Activated T-cell treated with anti-CD3 and anti-CD28 coated beads, Interleukin-2, amount 50 U/mL, for 72 hours (primary cell): ENCODE measurements at regions not wholly inside any gene's neighbourhood (a gene's known extent, or its start where the extent isn't known, plus 50 kb on each side); places are given as distances from the start of the nearest gene placed in this dataset.

ENCODE experiments used
- ATAC-seq, 2 donors: fragments of 150-1000 bp; cut with Tn5 transposase; replicated peaks in 1 of 2; 2 replicates each; pipeline ENCODE4 v1.10.0; 2021; ENCODE audit warnings: moderate library complexity in 2 of 2, mild to moderate bottlenecking in 1 of 2
- DNase-seq, 2 donors: peaks; one replicate each; pipeline ENCODE4 v3.0.0; 2021 to 2022; ENCODE audit warnings: mixed read lengths in 1 of 2
- H3K27ac Mint-ChIP-seq: one replicate; pipeline ENCODE4 v1.8.0; 2022; ENCODE audit warnings: mild to moderate bottlenecking, moderate library complexity, mixed read lengths
- H3K27me3 Mint-ChIP-seq: one replicate; pipeline ENCODE4 v1.8.0; 2022; ENCODE audit warnings: low read depth, mixed read lengths
- H3K36me3 Mint-ChIP-seq, 2 donors: one replicate each; pipeline ENCODE4 v1.8.0; 2022; ENCODE audit warnings: mixed read lengths in 2 of 2, mild to moderate bottlenecking in 1 of 2; ENCODE audit not compliant: insufficient read depth in 2 of 2
- H3K4me1 Mint-ChIP-seq: one replicate; pipeline ENCODE4 v1.8.0; 2022; ENCODE audit warnings: low read depth, mixed read lengths
- H3K4me3 Mint-ChIP-seq, 2 donors: one replicate each; pipeline ENCODE4 v1.8.0; 2022; ENCODE audit warnings: mild to moderate bottlenecking in 2 of 2, mixed read lengths in 2 of 2, moderate library complexity in 2 of 2
- H3K9me3 Mint-ChIP-seq, 2 donors: one replicate each; pipeline ENCODE4 v1.8.0; 2022; ENCODE audit warnings: mixed read lengths in 2 of 2

GRCh38 chr6:54680531-54680930 lies 166.0 kb upstream of the FAM83B start:
- Mint-ChIP-seq H3K4me1 (no peaks in the 10 kb centered on the region), H3K27ac (no peak overlapping the region), H3K4me3 (no peak overlapping the region), H3K9me3 (peaks cover 3% of the 10 kb centered on the region in 2 donors), H3K27me3 (no peaks in the 10 kb centered on the region), H3K36me3 (no peaks in the 10 kb centered on the region)
- DNase-seq (no peak), ATAC-seq (no peak)

GRCh38 chr6:54681267-54681666 lies 165.3 kb upstream of the FAM83B start:
- no peak for ATAC-seq
- Mint-ChIP-seq H3K4me1 (no peaks in the 10 kb centered on the region), H3K4me3 (no peak overlapping the region), H3K9me3 (peaks cover 3% of the 10 kb centered on the region in 2 donors), H3K36me3 (no peaks in the 10 kb centered on the region), H3K27me3 (no peaks in the 10 kb centered on the region), H3K27ac (no peak overlapping the region)
- no peak for DNase-seq

- Mint-ChIP-seq H3K27me3 (no peaks in the 10 kb centered on the region), H3K4me1 (no peaks in the 10 kb centered on the region), H3K4me3 (no peak overlapping the region), H3K27ac (no peak overlapping the region), H3K36me3 (no peaks in the 10 kb centered on the region), H3K9me3 (peaks cover 3% of the 10 kb centered on the region in 2 donors)
- ATAC-seq, result no peak
- DNase-seq, result no peak
These were observed 164.6 kb upstream of the FAM83B start for GRCh38 chr6:54681987-54682386.

GRCh38 chr6:54689620-54690019 lies 157.0 kb upstream of the FAM83B start:
- Mint-ChIP-seq H3K36me3 (no peaks in the 10 kb centered on the region), H3K27me3 (no peaks in the 10 kb centered on the region), H3K4me3 (no peak overlapping the region), H3K4me1 (no peaks in the 10 kb centered on the region), H3K27ac (no peak overlapping the region), H3K9me3 (peaks cover 3 to 5% of the 10 kb centered on the region in 2 donors)
- ATAC-seq, result no peak
- DNase-seq, result no peak

- H3K9me3 Mint-ChIP-seq, result peaks cover 2 to 3% of the 10 kb centered on the region in 2 donors
- H3K27ac Mint-ChIP-seq, result no peak overlapping the region
- no peaks in the 10 kb centered on the region for H3K4me1 Mint-ChIP-seq
- H3K4me3 Mint-ChIP-seq, result no peak overlapping the region
- DNase-seq (no peak), ATAC-seq (no peak)
- no peaks in the 10 kb centered on the region for H3K36me3 Mint-ChIP-seq
- no peaks in the 10 kb centered on the region for H3K27me3 Mint-ChIP-seq
These were observed 156.0 kb upstream of the FAM83B start for GRCh38 chr6:54690596-54690995.

- Mint-ChIP-seq H3K36me3 (no peaks in the 10 kb centered on the region), H3K4me3 (no peak overlapping the region), H3K9me3 (peaks cover 1 to 2% of the 10 kb centered on the region in 2 donors), H3K27me3 (no peaks in the 10 kb centered on the region), H3K27ac (no peak overlapping the region), H3K4me1 (no peaks in the 10 kb centered on the region)
- ATAC-seq, result no peak
- DNase-seq, result no peak
These were observed 151.5 kb upstream of the FAM83B start for GRCh38 chr6:54694928-54695532.

- Mint-ChIP-seq H3K4me1 (no peaks in the 10 kb centered on the region), H3K4me3 (no peak overlapping the region), H3K27me3 (no peaks in the 10 kb centered on the region), H3K27ac (no peak overlapping the region), H3K9me3 (peaks cover 1 to 2% of the 10 kb centered on the region in 2 donors), H3K36me3 (no peaks in the 10 kb centered on the region)
- no peak for DNase-seq
- no peak for ATAC-seq
These were observed 150.8 kb upstream of the FAM83B start for GRCh38 chr6:54695815-54696214.

- H3K27ac Mint-ChIP-seq, result no peak overlapping the region
- no peak overlapping the region for H3K4me3 Mint-ChIP-seq
- no peaks in the 10 kb centered on the region for H3K36me3 Mint-ChIP-seq
- ATAC-seq (no peak), DNase-seq (no peak)
- H3K27me3 Mint-ChIP-seq, result no peaks in the 10 kb centered on the region
- H3K4me1 Mint-ChIP-seq, result no peaks in the 10 kb centered on the region
- H3K9me3 Mint-ChIP-seq, result peaks cover 1 to 2% of the 10 kb centered on the region in 2 donors
These were observed 149.1 kb upstream of the FAM83B start for GRCh38 chr6:54697424-54697823.

GRCh38 chr6:54698974-54699373 lies 147.6 kb upstream of the FAM83B start:
- ATAC-seq (no peak), DNase-seq (no peak)

GRCh38 chr6:54700158-54700557 lies 146.4 kb upstream of the FAM83B start:
- ATAC-seq (no peak), DNase-seq (no peak)
- Mint-ChIP-seq H3K27ac (no peak overlapping the region), H3K4me3 (no peak overlapping the region), H3K4me1 (no peaks in the 10 kb centered on the region), H3K27me3 (no peaks in the 10 kb centered on the region), H3K36me3 (peaks cover 0 to 1% of the 10 kb centered on the region in 2 donors), H3K9me3 (peaks cover 1 to 2% of the 10 kb centered on the region in 2 donors)

More at GRCh38 chr6:54698974-54699373, 147.6 kb upstream of the FAM83B start:
- Mint-ChIP-seq H3K27me3 (no peaks in the 10 kb centered on the region), H3K9me3 (peaks cover 1 to 2% of the 10 kb centered on the region in 2 donors), H3K4me1 (no peaks in the 10 kb centered on the region), H3K4me3 (no peak overlapping the region), H3K27ac (no peak overlapping the region), H3K36me3 (peaks cover 0 to 1% of the 10 kb centered on the region in 2 donors)

GRCh38 chr6:54702772-54703171 lies 143.8 kb upstream of the FAM83B start:
- H3K27ac Mint-ChIP-seq, result no peak overlapping the region
- no peaks in the 10 kb centered on the region for H3K4me1 Mint-ChIP-seq
- no peak overlapping the region for H3K4me3 Mint-ChIP-seq
- DNase-seq, result no peak
- ATAC-seq, result no peak
- no peaks in the 10 kb centered on the region for H3K27me3 Mint-ChIP-seq
- H3K36me3 Mint-ChIP-seq, result peaks cover 0 to 1% of the 10 kb centered on the region in 2 donors
- peaks cover 0 to 1% of the 10 kb centered on the region in 2 donors for H3K9me3 Mint-ChIP-seq

- Mint-ChIP-seq H3K27ac (no peak overlapping the region), H3K4me1 (no peaks in the 10 kb centered on the region), H3K27me3 (no peaks in the 10 kb centered on the region), H3K36me3 (peaks cover 0 to 1% of the 10 kb centered on the region in 2 donors), H3K4me3 (no peak overlapping the region), H3K9me3 (peaks cover 0 to 1% of the 10 kb centered on the region in 2 donors)
- DNase-seq (no peak), ATAC-seq (no peak)
These were observed 140.2 kb upstream of the FAM83B start for GRCh38 chr6:54706391-54706790.

GRCh38 chr6:54706844-54707605 lies 139.5 kb upstream of the FAM83B start:
- DNase-seq (no peak), ATAC-seq (no peak)
- Mint-ChIP-seq H3K4me1 (no peaks in the 10 kb centered on the region), H3K9me3 (peaks cover 0 to 1% of the 10 kb centered on the region in 2 donors), H3K27me3 (no peaks in the 10 kb centered on the region), H3K36me3 (peaks cover 0 to 1% of the 10 kb centered on the region in 2 donors), H3K27ac (no peak overlapping the region), H3K4me3 (no peak overlapping the region)
